ENCODE measurements at regions not wholly inside any gene's neighbourhood (a gene's known extent, or its start where the extent isn't known, plus 50 kb on each side); places are given as distances from the start of the nearest gene placed in this dataset.

DNA sequence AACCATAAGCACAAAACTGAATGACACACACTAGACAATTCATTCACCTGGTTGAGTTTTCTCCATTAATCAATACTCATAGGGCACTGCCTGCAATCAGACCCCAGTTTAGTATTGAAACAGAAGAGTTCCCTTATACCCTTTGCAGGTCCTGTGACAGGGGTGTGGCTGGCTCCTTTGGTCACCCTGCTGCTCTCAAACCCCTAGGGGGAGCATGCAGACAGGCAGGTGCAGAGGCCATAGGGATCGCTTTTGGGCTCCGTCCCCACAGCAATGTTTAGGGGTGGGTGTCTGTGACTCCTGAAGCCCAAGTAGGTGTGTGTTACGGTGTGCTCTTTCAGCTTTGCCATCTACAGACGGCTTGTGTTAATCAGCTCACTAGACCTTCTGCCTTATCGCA lies 210.4 kb downstream of the CENPW start:
- Histone ChIP-seq H2AFZ (ENCODE audit: low read depth, low read length, severe bottlenecking) (no peak overlapping the region), H3K9ac (ENCODE audit: low read length) (no peak overlapping the region), H3K9me3 (ENCODE audit: insufficient read depth, low read length) (no peaks in the 10 kb centered on the region), H3K79me2 (ENCODE audit: insufficient read depth, low read length) (no peaks in the 10 kb centered on the region), H3F3A (ENCODE audit: insufficient read depth) (no peaks in the 10 kb centered on the region), H3K36me3 (ENCODE audit: low read length) (no peaks in the 10 kb centered on the region), H4K20me1 (ENCODE audit: low read depth, low read length) (no peaks in the 10 kb centered on the region), H3K27ac (ENCODE audit: low read depth, low read length) (no peak overlapping the region), H3K4me2 (ENCODE audit: low read depth, low read length, poor library complexity, severe bottlenecking) (no peak overlapping the region), H3K27me3 (ENCODE audit: low read length) (no peaks in the 10 kb centered on the region), H3K4me3 (ENCODE audit: insufficient read depth, low read length, poor library complexity, severe bottlenecking) (no peak overlapping the region), H3K9me2 (replicated peaks; ENCODE audit: insufficient read depth, low read length) (no peaks in the 10 kb centered on the region)
- TF ChIP-seq, protein P1, sequence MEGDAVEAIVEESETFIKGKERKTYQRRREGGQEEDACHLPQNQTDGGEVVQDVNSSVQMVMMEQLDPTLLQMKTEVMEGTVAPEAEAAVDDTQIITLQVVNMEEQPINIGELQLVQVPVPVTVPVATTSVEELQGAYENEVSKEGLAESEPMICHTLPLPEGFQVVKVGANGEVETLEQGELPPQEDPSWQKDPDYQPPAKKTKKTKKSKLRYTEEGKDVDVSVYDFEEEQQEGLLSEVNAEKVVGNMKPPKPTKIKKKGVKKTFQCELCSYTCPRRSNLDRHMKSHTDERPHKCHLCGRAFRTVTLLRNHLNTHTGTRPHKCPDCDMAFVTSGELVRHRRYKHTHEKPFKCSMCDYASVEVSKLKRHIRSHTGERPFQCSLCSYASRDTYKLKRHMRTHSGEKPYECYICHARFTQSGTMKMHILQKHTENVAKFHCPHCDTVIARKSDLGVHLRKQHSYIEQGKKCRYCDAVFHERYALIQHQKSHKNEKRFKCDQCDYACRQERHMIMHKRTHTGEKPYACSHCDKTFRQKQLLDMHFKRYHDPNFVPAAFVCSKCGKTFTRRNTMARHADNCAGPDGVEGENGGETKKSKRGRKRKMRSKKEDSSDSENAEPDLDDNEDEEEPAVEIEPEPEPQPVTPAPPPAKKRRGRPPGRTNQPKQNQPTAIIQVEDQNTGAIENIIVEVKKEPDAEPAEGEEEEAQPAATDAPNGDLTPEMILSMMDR (IDR thresholded peaks at IDR 0.05; ENCODE audit: insufficient read depth, low read length, poor library complexity, severe bottlenecking), result no peak
- no peak for TF ChIP-seq EZH2phosphoT487 (conservative IDR thresholded peaks at IDR 0.05; ENCODE audit: low read length)

DNA sequence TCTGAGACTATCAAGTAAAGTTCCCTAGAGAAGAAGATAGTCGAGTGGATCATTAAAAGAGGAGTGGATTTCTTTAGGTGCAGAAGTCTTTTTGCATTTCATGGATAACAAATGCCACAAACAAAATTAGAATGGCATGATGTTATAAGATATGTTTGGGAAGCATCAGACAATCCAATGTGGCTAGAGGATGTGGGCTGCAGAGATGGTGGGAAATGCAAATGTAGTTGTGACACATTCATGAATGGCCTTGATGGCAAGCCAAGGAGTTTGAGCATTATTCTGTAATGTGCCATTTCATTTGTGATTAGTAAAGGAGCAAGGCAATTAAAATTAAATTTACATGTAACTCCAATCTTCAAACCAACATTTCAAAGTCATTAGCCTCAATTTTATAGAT lies 211.9 kb downstream of the CENPW start:
- Histone ChIP-seq H3K4me2 (ENCODE audit: low read depth, low read length, poor library complexity, severe bottlenecking) (no peak overlapping the region), H3K9me2 (replicated peaks; ENCODE audit: insufficient read depth, low read length) (no peaks in the 10 kb centered on the region), H3K9ac (ENCODE audit: low read length) (no peak overlapping the region), H2AFZ (ENCODE audit: low read depth, low read length, severe bottlenecking) (no peak overlapping the region), H3K36me3 (ENCODE audit: low read length) (no peaks in the 10 kb centered on the region), H3F3A (ENCODE audit: insufficient read depth) (no peaks in the 10 kb centered on the region), H3K4me3 (ENCODE audit: insufficient read depth, low read length, poor library complexity, severe bottlenecking) (no peak overlapping the region), H4K20me1 (ENCODE audit: low read depth, low read length) (no peaks in the 10 kb centered on the region), H3K79me2 (ENCODE audit: insufficient read depth, low read length) (no peaks in the 10 kb centered on the region), H3K27me3 (ENCODE audit: low read length) (no peaks in the 10 kb centered on the region), H3K9me3 (ENCODE audit: insufficient read depth, low read length) (no peaks in the 10 kb centered on the region), H3K27ac (ENCODE audit: low read depth, low read length) (no peak overlapping the region)
- no peak for TF ChIP-seq EZH2phosphoT487 (conservative IDR thresholded peaks at IDR 0.05; ENCODE audit: low read length)
- TF ChIP-seq, protein P1 (IDR thresholded peaks at IDR 0.05; ENCODE audit: insufficient read depth, low read length, poor library complexity, severe bottlenecking), result no peak

DNA sequence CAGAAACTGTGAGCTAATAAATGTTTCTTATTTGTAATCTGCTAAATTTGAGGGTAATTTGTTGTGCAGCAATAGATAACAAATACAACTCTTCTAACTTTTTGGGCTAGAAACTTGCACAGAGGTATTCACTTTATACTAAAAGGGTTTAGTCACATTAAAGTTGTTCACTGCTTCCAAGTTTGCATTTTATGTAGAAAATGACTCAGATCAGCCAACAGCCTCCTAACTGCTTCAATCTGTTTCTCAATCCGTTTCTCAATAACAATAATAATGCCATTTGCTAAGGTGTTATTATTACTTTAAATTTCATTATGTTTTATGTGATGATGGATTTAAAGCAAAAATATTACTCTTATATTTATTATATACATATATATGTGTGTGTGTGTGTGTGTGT lies 213.9 kb downstream of the CENPW start:
- no peak overlapping the region for H2AFZ ChIP-seq (ENCODE audit: low read depth, low read length, severe bottlenecking)

More for the DNA sequence above, 213.9 kb downstream of the CENPW start:
- H3K9me2 ChIP-seq (replicated peaks; ENCODE audit: insufficient read depth, low read length), result no peaks in the 10 kb centered on the region
- H3K36me3 ChIP-seq (ENCODE audit: low read length), result no peaks in the 10 kb centered on the region
- H3K9ac ChIP-seq (ENCODE audit: low read length), result no peak overlapping the region
- H3K79me2 ChIP-seq (ENCODE audit: insufficient read depth, low read length), result no peaks in the 10 kb centered on the region
- TF ChIP-seq, protein P1 (IDR thresholded peaks at IDR 0.05; ENCODE audit: insufficient read depth, low read length, poor library complexity, severe bottlenecking), result no peak
- no peak for TF ChIP-seq EZH2phosphoT487 (conservative IDR thresholded peaks at IDR 0.05; ENCODE audit: low read length)
- no peaks in the 10 kb centered on the region for H4K20me1 ChIP-seq (ENCODE audit: low read depth, low read length)
- H3K27ac ChIP-seq (ENCODE audit: low read depth, low read length), result no peak overlapping the region
- no peak overlapping the region for H3K4me2 ChIP-seq (ENCODE audit: low read depth, low read length, poor library complexity, severe bottlenecking)
- H3K9me3 ChIP-seq (ENCODE audit: insufficient read depth, low read length), result no peaks in the 10 kb centered on the region
- no peaks in the 10 kb centered on the region for H3K27me3 ChIP-seq (ENCODE audit: low read length)
- no peak overlapping the region for H3K4me3 ChIP-seq (ENCODE audit: insufficient read depth, low read length, poor library complexity, severe bottlenecking)
- H3F3A ChIP-seq (ENCODE audit: insufficient read depth), result no peaks in the 10 kb centered on the region
